K562 (cell line): ENCODE measurements at regions not wholly inside any gene's neighbourhood (a gene's known extent, or its start where the extent isn't known, plus 50 kb on each side); places are given as distances from the start of the nearest gene placed in this dataset.
A peak's percentile ranks its signal among the peaks of the same experiment; 100 is the strongest.

Experiments used
- ATAC-seq: fragments of 200-7000 bp; cut with Tn5 transposase; 3 replicates; pipeline ENCODE4 v1.9.1; 2020; ENCODE audit warnings: moderate library complexity
- BruUV-seq: library from RNA; stranded (reverse); fragments of 400-500 nt; replicated peaks from 2 replicates; lab custom pipeline; 2021; lab: Mats Ljungman, UMichigan
- CTCF ChIA-PET: fragments of 300-600 bp; formaldehyde crosslinking; extraction: SDS; loops from one replicate; lab custom pipeline; 2021; ENCODE audit warnings: low intra/inter-chr PET ratio; lab: Yijun Ruan, JAX
- POLR2A ChIA-PET: fragments of 300-600, 350-650 bp; sonication (Branson Sonifier 250); formaldehyde crosslinking; extraction: SDS; loops from one replicate; lab custom pipeline; 2021; ENCODE audit warnings: antibody characterized with exemption, inconsistent platforms; lab: Yijun Ruan, JAX
- DNase-seq, 4 experiments: peaks; one replicate each; pipeline versions ENCODE4 v3.0.0 to v3.0.0-alpha.2; 2011 to 2018; ENCODE audit warnings: low spot score in 3 of 4, mixed read lengths in 3 of 4; ENCODE audit errors: extremely low read depth in 1 of 4
- FAIRE-seq: peaks from 2 replicates; lab custom pipeline; 2011; peaks lifted over from hg19 to GRCh38; lab: Jason Lieb, UNC
- H2AFZ ChIP-seq: 2 replicates; pipeline ENCODE4 v1.6.0; 2011; ENCODE audit warnings: low read depth, low read length, control low read depth, inconsistent platforms
- H3K27ac ChIP-seq: fragments of 200-600 bp; 3 replicates; pipeline ENCODE4 v1.8.0; 2011; ENCODE audit warnings: low read depth, mild to moderate bottlenecking, control low read depth, inconsistent platforms, low read length, moderate library complexity, mixed read lengths; ENCODE audit errors: extremely low read depth
- H3K27me3 ChIP-seq, 2 experiments: fragments of 300-600 bp in 1 of 2; 2 replicates in 1 of 2; 3 replicates in 1 of 2; pipeline versions ENCODE4 v1.6.0 to v1.8.0; 2011; ENCODE audit warnings: inconsistent platforms in 2 of 2, low read length in 2 of 2, mild to moderate bottlenecking in 1 of 2, mixed read lengths in 1 of 2, moderate library complexity in 1 of 2; ENCODE audit not compliant: control insufficient read depth in 2 of 2, insufficient read depth in 2 of 2
- H3K36me3 ChIP-seq: fragments of 300-600 bp; 3 replicates; pipeline ENCODE4 v1.8.0; 2011; ENCODE audit warnings: mild to moderate bottlenecking, low read length, inconsistent platforms; ENCODE audit not compliant: control insufficient read depth, insufficient read depth
- H3K4me1 ChIP-seq, 2 experiments: fragments of 200-600 bp in 1 of 2; replicated peaks in 1 of 2; 2 replicates in 1 of 2; 3 replicates in 1 of 2; pipeline versions ENCODE4 v1.5.1 to v1.8.0; 2011; ENCODE audit warnings: inconsistent platforms in 2 of 2, low read length in 2 of 2, mild to moderate bottlenecking in 1 of 2, mixed read lengths in 1 of 2, moderate library complexity in 1 of 2; ENCODE audit not compliant: control insufficient read depth in 2 of 2, insufficient read depth in 2 of 2
- H3K4me2 ChIP-seq: 2 replicates; pipeline ENCODE4 v1.6.1; 2011; ENCODE audit warnings: low read length, control low read depth, inconsistent platforms, mixed read lengths; ENCODE audit not compliant: insufficient read depth
- H3K4me3 ChIP-seq: fragments of 200-600 bp; sonication (generic), shearing (Covaris generic); 2 replicates; pipeline ENCODE4 v1.5.1; 2016; ENCODE audit warnings: control low read depth, inconsistent platforms
- H3K79me2 ChIP-seq: fragments of 200-600 bp; 3 replicates; pipeline ENCODE4 v1.8.0; 2011; ENCODE audit warnings: low read length, inconsistent platforms; ENCODE audit not compliant: control insufficient read depth, insufficient read depth
- H3K9ac ChIP-seq, 2 experiments: 2 replicates each; pipeline versions ENCODE4 v1.6.0 to v1.6.1; 2011; ENCODE audit warnings: low read depth in 2 of 2, low read length in 2 of 2, control low read depth in 1 of 2, inconsistent platforms in 1 of 2, mild to moderate bottlenecking in 1 of 2, mixed read lengths in 1 of 2; ENCODE audit not compliant: insufficient read depth in 1 of 2
- H3K9me1 ChIP-seq: one replicate; pipeline ENCODE4 v1.6.0; 2011; ENCODE audit warnings: inconsistent platforms, mild to moderate bottlenecking, low read length, moderate library complexity; ENCODE audit not compliant: control insufficient read depth, insufficient read depth
- H3K9me3 ChIP-seq: replicated peaks from 2 replicates; pipeline ENCODE4 v1.5.1; 2011; ENCODE audit warnings: low read depth, low read length, inconsistent platforms; ENCODE audit not compliant: control insufficient read depth, insufficient read depth
- H4K20me1 ChIP-seq: replicated peaks from 2 replicates; pipeline ENCODE4 v1.6.1; 2011; ENCODE audit warnings: low read length, inconsistent platforms, mixed read lengths; ENCODE audit not compliant: control insufficient read depth, insufficient read depth
- C11orf30 ChIP-seq: fragments of 450-650 bp; IDR thresholded peaks from 2 replicates; pipeline ENCODE4 v1.6.1; 2016; ENCODE audit warnings: low read depth, mild to moderate bottlenecking
- CAMTA2 ChIP-seq: fragments of 250-450 bp; sonication (Bioruptor Pico); conservative IDR thresholded peaks from 2 replicates; pipeline ENCODE4 v1.5.1; 2022
- CBFA2T2 ChIP-seq: fragments of 450-650 bp; conservative IDR thresholded peaks from 2 replicates; pipeline ENCODE4 v1.6.1; 2017; ENCODE audit warnings: mild to moderate bottlenecking
- MAFF ChIP-seq: IDR thresholded peaks from 2 replicates; pipeline ENCODE4 v1.6.1; 2012; ENCODE audit warnings: low read length, improper control_type of control experiment
- MAFG ChIP-seq: fragments of 450-650 bp; conservative IDR thresholded peaks from 2 replicates; pipeline ENCODE4 v1.6.1; 2016; ENCODE audit warnings: missing genetic modification characterization, missing compliant biosample characterization
- MAFK ChIP-seq: IDR thresholded peaks from 2 replicates; pipeline ENCODE4 v1.6.1; 2011; ENCODE audit warnings: low read length, improper control_type of control experiment
- TBL1XR1 ChIP-seq, 2 experiments: IDR thresholded peaks; 2 replicates each; pipeline ENCODE4 v1.6.1; 2012; ENCODE audit warnings: improper control_type of control experiment in 2 of 2, low read length in 2 of 2, mild to moderate bottlenecking in 1 of 2
- TCFL5 ChIP-seq: fragments of 250-450 bp; sonication (Bioruptor Pico); conservative IDR thresholded peaks from 2 replicates; pipeline ENCODE4 v1.6.1; 2021; ENCODE audit warnings: mild to moderate bottlenecking, moderate library complexity, matching md5 sums
- ZNF121 ChIP-seq: sonication (generic); formaldehyde crosslinking; conservative IDR thresholded peaks from 2 replicates; pipeline ENCODE4 v1.8.0; 2022; ENCODE audit warnings: missing genetic modification reagents
- ZNF316 ChIP-seq: fragments of 450-650 bp; IDR thresholded peaks from 2 replicates; pipeline ENCODE4 v1.6.1; 2016
- in situ Hi-C: fragments of 300-500 bp; cut with MboI; formaldehyde crosslinking; loops from 4 replicates; pipeline ENCODE4 v1.15.0; 2018; ENCODE audit warnings: inconsistent platforms, mixed read lengths
- intact Hi-C: fragments of 100-400 bp; cut with micrococcal nuclease; formaldehyde crosslinking; loops from 2 replicates; pipeline ENCODE4 v1.14.2; 2022
- TF ChIP-seq, protein P1 (sequence below): sonication (generic); formaldehyde crosslinking; IDR thresholded peaks from 2 replicates; pipeline ENCODE4 v1.8.0; 2022; ENCODE audit warnings: mild to moderate bottlenecking, missing genetic modification reagents
- TF ChIP-seq, protein P2 (sequence below): fragments of 150-350 bp; IDR thresholded peaks from 2 replicates; pipeline ENCODE4 v1.6.1; 2014; ENCODE audit warnings: low read depth, mild to moderate bottlenecking, low read length, borderline replicate concordance
- TF ChIP-seq, protein P3 (sequence below): sonication (generic); formaldehyde crosslinking; IDR thresholded peaks from 2 replicates; pipeline ENCODE4 v1.8.1; 2023; ENCODE audit warnings: mild to moderate bottlenecking, missing genetic modification reagents, moderate library complexity
- TF ChIP-seq, protein P4 (sequence below): fragments of 250-450 bp; sonication (Bioruptor Pico); IDR thresholded peaks from 2 replicates; pipeline ENCODE4 v1.5.0; 2021

DNA sequence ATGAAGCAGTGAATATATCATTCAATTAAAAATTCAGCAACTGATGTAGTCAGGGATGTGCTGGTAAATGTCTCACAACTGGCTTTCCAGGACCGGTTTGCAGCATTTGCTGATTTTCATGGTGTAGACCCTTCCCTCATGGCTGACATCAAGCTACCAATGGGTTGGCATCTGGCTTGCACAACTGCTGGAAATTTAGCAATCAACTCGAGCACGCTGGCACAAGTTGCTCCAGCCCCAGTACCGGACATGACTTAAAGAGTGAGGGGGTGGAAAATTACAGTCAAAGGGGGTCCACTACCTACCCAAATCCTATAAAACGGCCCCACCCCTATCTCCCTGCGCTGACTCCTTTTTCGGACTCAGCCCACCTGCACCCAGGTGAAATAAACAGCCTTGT lies 198.4 kb upstream of the NRP1 start (continued):
- no peak for TF ChIP-seq ZNF121
- TF ChIP-seq TCFL5 (CRISPR knock-in tag): no peak
- TF ChIP-seq, protein P1, sequence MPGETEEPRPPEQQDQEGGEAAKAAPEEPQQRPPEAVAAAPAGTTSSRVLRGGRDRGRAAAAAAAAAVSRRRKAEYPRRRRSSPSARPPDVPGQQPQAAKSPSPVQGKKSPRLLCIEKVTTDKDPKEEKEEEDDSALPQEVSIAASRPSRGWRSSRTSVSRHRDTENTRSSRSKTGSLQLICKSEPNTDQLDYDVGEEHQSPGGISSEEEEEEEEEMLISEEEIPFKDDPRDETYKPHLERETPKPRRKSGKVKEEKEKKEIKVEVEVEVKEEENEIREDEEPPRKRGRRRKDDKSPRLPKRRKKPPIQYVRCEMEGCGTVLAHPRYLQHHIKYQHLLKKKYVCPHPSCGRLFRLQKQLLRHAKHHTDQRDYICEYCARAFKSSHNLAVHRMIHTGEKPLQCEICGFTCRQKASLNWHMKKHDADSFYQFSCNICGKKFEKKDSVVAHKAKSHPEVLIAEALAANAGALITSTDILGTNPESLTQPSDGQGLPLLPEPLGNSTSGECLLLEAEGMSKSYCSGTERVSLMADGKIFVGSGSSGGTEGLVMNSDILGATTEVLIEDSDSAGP (CRISPR knock-in tag): no peak
- TF ChIP-seq, protein P2, sequence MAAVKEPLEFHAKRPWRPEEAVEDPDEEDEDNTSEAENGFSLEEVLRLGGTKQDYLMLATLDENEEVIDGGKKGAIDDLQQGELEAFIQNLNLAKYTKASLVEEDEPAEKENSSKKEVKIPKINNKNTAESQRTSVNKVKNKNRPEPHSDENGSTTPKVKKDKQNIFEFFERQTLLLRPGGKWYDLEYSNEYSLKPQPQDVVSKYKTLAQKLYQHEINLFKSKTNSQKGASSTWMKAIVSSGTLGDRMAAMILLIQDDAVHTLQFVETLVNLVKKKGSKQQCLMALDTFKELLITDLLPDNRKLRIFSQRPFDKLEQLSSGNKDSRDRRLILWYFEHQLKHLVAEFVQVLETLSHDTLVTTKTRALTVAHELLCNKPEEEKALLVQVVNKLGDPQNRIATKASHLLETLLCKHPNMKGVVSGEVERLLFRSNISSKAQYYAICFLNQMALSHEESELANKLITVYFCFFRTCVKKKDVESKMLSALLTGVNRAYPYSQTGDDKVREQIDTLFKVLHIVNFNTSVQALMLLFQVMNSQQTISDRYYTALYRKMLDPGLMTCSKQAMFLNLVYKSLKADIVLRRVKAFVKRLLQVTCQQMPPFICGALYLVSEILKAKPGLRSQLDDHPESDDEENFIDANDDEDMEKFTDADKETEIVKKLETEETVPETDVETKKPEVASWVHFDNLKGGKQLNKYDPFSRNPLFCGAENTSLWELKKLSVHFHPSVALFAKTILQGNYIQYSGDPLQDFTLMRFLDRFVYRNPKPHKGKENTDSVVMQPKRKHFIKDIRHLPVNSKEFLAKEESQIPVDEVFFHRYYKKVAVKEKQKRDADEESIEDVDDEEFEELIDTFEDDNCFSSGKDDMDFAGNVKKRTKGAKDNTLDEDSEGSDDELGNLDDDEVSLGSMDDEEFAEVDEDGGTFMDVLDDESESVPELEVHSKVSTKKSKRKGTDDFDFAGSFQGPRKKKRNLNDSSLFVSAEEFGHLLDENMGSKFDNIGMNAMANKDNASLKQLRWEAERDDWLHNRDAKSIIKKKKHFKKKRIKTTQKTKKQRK: no peak
- TF ChIP-seq CBFA2T2: no peak
- TF ChIP-seq CAMTA2 (CRISPR knock-in tag): no peak

DNA sequence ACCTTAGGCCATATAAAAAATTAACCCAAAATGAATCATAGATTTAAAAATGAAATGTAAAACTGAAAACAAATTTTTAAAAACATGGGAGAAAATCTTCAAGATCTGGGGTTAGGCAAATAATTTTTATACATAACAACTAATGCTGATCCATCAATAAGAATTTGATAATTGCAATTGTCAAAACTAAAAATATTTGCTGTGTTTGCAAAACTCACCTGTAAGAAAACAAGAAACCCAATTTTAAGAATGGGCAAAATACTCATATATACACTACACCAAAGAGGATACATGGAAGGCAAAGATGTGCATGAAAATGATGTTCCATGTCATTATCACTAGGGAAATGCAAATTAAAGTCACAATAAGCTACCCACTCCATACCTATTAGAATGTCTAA lies 194.8 kb upstream of the NRP1 start:
- CTCF ChIA-PET: no interaction called here
- DNase-seq: no peak
- 0 out of 2 replicates have a peak, but pooled peaks have one; percentile 7 for TF ChIP-seq MAFG (tag)
- TF ChIP-seq, protein P3, sequence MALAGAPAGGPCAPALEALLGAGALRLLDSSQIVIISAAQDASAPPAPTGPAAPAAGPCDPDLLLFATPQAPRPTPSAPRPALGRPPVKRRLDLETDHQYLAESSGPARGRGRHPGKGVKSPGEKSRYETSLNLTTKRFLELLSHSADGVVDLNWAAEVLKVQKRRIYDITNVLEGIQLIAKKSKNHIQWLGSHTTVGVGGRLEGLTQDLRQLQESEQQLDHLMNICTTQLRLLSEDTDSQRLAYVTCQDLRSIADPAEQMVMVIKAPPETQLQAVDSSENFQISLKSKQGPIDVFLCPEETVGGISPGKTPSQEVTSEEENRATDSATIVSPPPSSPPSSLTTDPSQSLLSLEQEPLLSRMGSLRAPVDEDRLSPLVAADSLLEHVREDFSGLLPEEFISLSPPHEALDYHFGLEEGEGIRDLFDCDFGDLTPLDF (CRISPR knock-in tag): no peak
- TF ChIP-seq MAFF: 0 out of 2 replicates have a peak, but pooled peaks have one; percentile 36
- TF ChIP-seq ZNF316: peak; percentile 72; the same call in 1 of the 2 replicates
- TF ChIP-seq C11orf30: peak; percentile 43; the same call in 1 of the 2 replicates
- TF ChIP-seq, protein P4, sequence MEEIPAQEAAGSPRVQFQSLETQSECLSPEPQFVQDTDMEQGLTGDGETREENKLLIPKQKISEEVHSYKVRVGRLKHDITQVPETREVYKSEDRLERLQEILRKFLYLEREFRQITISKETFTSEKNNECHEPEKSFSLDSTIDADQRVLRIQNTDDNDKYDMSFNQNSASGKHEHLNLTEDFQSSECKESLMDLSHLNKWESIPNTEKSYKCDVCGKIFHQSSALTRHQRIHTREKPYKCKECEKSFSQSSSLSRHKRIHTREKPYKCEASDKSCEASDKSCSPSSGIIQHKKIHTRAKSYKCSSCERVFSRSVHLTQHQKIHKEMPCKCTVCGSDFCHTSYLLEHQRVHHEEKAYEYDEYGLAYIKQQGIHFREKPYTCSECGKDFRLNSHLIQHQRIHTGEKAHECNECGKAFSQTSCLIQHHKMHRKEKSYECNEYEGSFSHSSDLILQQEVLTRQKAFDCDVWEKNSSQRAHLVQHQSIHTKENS (CRISPR knock-in tag): no peak
- 0 out of 2 replicates have a peak, but pooled peaks have one; percentile 32 for TF ChIP-seq MAFK
- TF ChIP-seq TBL1XR1 (IDR thresholded peaks at IDR 0.05; ENCODE audit: low read length in 2 of 2): no peak
- POLR2A ChIA-PET: no interaction called here
- Histone ChIP-seq H3K27ac (no peak overlapping the region), H4K20me1 (no peaks in the 10 kb centered on the region), H3K4me2 (no peak overlapping the region), H3K36me3 (no peaks in the 10 kb centered on the region), H3K9me3 (no peaks in the 10 kb centered on the region), H3K9ac (no peak overlapping the region), H3K4me1 (no peaks in the 10 kb centered on the region), H3K79me2 (no peaks in the 10 kb centered on the region), H2AFZ (no peak overlapping the region), H3K27me3 (no peaks in the 10 kb centered on the region), H3K4me3 (no peak overlapping the region), H3K9me1 (no peaks in the 10 kb centered on the region)
- in situ Hi-C loops (no loop called here), intact Hi-C loops (no loop called here)
- no TSS peak for BruUV-seq
- no peak for FAIRE-seq
- ATAC-seq: no peak
